Neuron (in vitro differentiated cells): ENCODE measurements at regions not wholly inside any gene's neighbourhood (a gene's known extent, or its start where the extent isn't known, plus 50 kb on each side); places are given as distances from the start of the nearest gene placed in this dataset.
"Not testable (repeated sequence)": the region's sequence is repeated elsewhere in the genome, so short reads cannot be mapped to it uniquely, and the experiment has no call there.

Source experiments
- H2AFZ ChIP-seq: one replicate; pipeline ENCODE4 v1.6.1; 2013; ENCODE audit warnings: low read depth, mild to moderate bottlenecking, inconsistent platforms, low read length, moderate library complexity
- H3K27me3 ChIP-seq: one replicate; pipeline ENCODE4 v1.6.1; 2013; ENCODE audit warnings: low read length; ENCODE audit not compliant: insufficient read depth
- H3K36me3 ChIP-seq: one replicate; pipeline ENCODE4 v1.6.1; 2013; ENCODE audit warnings: low read length; ENCODE audit not compliant: insufficient read depth
- H3K4me1 ChIP-seq: one replicate; pipeline ENCODE4 v1.6.1; 2013; ENCODE audit warnings: low read length; ENCODE audit not compliant: insufficient read depth
- H3K4me3 ChIP-seq: 2 replicates; pipeline ENCODE4 v1.5.1; 2013; ENCODE audit warnings: mild to moderate bottlenecking, low read length, moderate library complexity
- H3K9me3 ChIP-seq: one replicate; pipeline ENCODE4 v1.6.1; 2013; ENCODE audit warnings: low read length

DNA sequence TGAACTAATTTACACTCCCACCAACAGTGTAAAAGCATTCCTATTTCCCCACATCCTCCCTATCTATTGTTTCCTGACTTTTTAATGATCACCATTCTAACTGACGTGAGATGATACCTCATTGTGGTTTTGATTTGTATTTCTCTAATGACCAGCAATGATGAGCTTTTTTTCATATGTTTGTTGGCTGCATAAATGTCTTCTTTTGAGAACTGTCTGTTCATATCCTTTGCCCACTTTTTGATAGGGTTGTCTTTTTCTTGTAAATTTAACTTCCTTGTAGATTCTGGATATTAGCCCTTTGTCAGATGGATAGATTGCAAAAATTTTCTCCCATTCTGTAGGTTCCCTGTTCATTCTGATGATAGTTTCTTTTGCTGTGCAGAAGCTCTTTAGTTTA is 251.3 kb downstream of the PTGER3 start:
- H3K9me3 ChIP-seq, H3K4me1 ChIP-seq, H3K4me3 ChIP-seq, H3K27me3 ChIP-seq, H2AFZ ChIP-seq, H3K36me3 ChIP-seq: not testable (repeated sequence)

DNA sequence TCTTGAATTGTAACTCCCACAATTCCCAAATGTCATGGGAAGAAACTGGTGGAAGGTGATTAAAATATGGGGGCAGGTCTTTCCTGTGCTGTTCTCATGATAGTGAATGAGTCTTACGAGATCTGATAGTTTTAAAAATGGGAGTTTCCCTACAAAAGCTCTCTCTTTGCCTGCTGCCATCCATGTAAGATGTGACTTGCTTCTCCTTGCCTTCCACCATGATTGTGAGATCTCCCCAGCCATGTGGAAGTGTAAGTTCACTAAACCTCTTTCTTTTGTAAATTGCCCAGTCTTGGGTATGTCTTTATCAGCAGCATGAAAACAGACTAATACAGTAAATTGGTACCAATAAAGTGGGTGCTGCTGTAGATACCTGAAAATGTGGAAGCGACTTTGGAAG is 245.0 kb downstream of the PTGER3 start:
- not testable (repeated sequence) for H3K4me3 ChIP-seq, H3K36me3 ChIP-seq, H2AFZ ChIP-seq, H3K4me1 ChIP-seq, H3K9me3 ChIP-seq, H3K27me3 ChIP-seq

DNA sequence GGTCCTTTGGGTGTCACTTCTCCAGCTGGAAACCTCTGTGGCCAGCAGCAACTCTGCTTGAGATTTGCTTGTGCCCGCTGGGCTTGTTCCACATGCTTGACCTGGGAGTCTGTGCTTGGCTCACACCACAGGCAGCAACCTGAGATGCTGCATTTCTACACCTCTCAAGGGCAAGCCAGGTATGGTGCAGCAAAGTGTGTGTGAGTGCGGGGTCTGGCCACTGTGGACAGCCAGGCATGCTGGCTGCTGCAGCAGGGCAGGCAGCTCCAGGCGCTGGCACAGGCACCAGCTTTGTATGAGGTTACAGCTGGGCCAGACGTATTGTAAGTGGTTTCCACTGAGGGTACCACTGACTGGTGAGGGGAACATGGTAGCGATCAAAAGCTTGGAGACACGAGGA is 242.0 kb downstream of the PTGER3 start:
- no peaks in the 10 kb centered on the region for H3K36me3 ChIP-seq
- H3K4me1 ChIP-seq = no peaks in the 10 kb centered on the region
- no peak overlapping the region for H2AFZ ChIP-seq
- no peaks in the 10 kb centered on the region for H3K9me3 ChIP-seq
- no peak overlapping the region for H3K4me3 ChIP-seq
- no peaks in the 10 kb centered on the region for H3K27me3 ChIP-seq

DNA sequence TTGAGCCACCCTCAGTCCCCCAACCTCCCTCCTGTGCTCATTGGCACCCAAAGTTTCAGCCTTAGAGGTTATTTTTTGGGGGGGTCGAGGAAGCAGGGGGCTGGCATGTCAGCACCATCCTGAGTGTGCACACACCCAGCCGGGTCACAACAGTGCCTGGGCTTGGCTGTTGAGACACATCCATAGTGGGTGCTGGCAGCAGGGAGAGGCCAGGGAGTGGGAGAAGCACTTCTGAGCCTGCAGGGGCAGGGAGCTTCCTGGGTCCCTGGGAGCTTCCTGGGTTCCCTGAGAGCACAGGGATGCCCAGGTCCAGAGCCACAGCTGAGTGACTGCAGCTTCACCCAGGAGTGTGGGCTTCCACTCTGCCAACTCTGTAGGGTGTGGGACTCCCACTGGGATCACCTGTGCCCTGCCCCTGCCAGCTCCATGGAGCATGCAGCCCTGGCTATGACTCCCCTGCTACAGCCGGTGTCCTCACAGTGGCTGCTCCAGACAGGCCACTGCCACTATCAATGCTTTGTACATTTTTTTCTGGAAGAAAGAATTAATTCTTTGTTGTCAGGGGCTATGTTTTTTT is 240.4 kb downstream of the PTGER3 start:
- H3K4me1 ChIP-seq = no peaks in the 10 kb centered on the region
- H3K27me3 ChIP-seq = no peaks in the 10 kb centered on the region
- no peaks in the 10 kb centered on the region for H3K9me3 ChIP-seq
- no peaks in the 10 kb centered on the region for H3K36me3 ChIP-seq
- H2AFZ ChIP-seq = no peak overlapping the region
- H3K4me3 ChIP-seq = no peak overlapping the region

DNA sequence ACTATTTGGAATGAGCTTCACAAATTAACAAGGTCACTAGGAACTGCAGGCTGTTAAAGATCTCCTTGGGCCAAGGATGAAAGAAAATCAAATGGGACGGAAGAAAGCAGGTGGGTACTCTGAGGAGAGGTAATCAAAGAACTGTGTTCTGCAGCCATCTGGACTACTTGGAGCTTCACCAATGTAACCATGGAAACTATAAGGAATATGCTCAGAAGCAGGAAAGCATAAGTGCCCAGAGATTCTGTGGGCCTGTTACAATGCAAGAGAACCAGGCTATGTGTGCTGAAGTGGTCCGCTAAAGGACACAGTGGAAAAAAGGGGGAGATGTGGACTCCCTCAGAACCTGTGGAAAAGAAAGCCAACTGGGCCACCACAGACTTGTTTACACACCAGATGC is 238.5 kb downstream of the PTGER3 start:
- Histone ChIP-seq H3K4me3 (no peak overlapping the region), H3K4me1 (no peaks in the 10 kb centered on the region), H2AFZ (no peak overlapping the region), H3K27me3 (no peaks in the 10 kb centered on the region), H3K36me3 (no peaks in the 10 kb centered on the region), H3K9me3 (no peaks in the 10 kb centered on the region)

DNA sequence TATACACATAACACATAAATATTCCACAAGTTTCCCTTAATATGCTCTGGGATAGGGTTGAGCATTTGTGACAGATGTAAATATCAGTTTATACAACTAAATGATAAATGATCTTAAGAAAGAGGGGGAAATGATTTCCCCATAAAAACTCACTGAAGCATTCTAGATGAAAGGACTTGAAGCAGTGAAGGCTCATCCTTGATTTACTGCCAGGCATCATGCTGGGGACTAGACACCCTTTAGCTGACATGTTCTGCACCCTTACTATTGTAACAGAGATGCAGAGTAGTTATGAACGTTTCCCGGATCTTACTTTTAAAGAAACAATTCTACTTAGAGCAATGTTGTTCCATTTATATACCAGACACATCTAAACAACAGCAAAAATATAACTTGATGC is 235.8 kb downstream of the PTGER3 start:
- Histone ChIP-seq H3K9me3 (no peaks in the 10 kb centered on the region), H3K4me3 (no peak overlapping the region), H2AFZ (no peak overlapping the region), H3K4me1 (no peaks in the 10 kb centered on the region), H3K36me3 (no peaks in the 10 kb centered on the region), H3K27me3 (no peaks in the 10 kb centered on the region)

DNA sequence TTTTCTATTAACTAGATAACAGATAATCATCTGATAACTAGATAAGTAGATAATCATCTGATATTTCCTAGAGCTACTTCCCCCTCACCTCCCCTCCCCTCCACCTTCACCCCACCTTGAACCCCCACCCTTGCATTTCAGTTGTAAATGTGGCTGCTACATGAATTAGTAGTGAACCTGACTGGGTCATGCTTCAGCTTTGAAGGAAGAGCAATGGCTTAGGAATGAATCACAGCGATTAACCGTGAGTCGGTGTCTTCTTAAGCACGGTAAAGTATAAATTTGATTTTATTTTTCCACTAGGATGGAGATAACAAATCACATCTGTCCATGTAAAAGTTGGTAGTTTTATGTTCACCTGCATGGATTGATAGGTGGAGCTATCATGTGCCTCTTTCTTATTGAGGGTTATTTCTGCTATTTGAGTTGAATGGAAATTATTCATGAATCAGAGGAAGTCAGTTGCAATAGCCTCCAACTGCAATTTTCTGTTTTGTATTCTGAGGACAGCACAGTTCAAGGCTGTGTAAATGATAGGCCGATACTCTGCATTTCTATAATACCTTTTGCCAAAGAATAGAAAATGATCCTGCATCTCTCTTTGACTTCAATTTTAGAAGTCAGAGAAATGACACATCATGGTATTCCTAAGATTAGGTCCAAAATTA is 235.0 kb downstream of the PTGER3 start:
- no peak overlapping the region for H2AFZ ChIP-seq
- no peaks in the 10 kb centered on the region for H3K36me3 ChIP-seq
- no peaks in the 10 kb centered on the region for H3K27me3 ChIP-seq
- no peak overlapping the region for H3K4me3 ChIP-seq
- H3K4me1 ChIP-seq = no peaks in the 10 kb centered on the region
- no peaks in the 10 kb centered on the region for H3K9me3 ChIP-seq

DNA sequence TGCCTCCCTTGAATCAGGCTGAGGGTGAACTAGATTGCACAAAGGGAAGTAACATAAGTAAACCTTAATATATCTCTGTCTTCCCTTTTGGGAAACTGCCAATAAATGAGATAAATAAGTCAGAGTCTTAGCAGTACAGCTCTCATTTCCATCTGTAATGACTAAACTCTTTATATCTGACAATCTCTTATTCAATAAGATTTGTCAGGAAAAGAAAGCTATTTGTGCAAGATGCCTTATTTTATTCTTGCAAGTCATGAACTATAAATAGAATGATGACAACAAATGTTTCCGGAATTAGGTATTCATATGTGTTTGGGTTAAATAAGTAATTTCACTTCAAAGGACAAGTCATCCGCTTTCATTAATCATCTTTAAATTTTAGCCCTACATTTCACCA is 229.2 kb downstream of the PTGER3 start:
- Histone ChIP-seq H3K27me3 (no peaks in the 10 kb centered on the region), H3K4me3 (no peak overlapping the region), H3K9me3 (no peaks in the 10 kb centered on the region), H3K4me1 (no peaks in the 10 kb centered on the region), H3K36me3 (no peaks in the 10 kb centered on the region), H2AFZ (no peak overlapping the region)

DNA sequence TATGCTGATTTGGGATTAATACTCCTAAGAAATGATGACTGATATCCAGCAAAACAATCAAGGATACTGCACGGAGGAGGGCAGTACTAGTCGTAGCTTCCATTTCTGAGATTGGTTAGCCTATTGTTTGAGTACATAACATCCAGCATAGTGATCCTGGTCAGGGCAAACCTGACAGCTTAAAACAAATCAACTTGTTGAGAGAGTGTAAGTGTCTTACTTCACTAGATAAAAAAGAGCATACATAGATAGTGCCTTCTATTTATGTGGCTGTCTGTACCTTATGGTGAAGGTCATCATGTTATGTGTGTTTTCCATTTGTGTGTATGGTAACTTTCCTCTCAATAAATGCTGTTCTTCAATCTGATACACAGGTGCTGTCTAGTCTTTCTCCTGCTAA is 228.4 kb downstream of the PTGER3 start:
- H3K4me1 ChIP-seq = no peaks in the 10 kb centered on the region
- H3K4me3 ChIP-seq = no peak overlapping the region
- no peaks in the 10 kb centered on the region for H3K27me3 ChIP-seq
- no peak overlapping the region for H2AFZ ChIP-seq
- no peaks in the 10 kb centered on the region for H3K9me3 ChIP-seq
- H3K36me3 ChIP-seq = no peaks in the 10 kb centered on the region

DNA sequence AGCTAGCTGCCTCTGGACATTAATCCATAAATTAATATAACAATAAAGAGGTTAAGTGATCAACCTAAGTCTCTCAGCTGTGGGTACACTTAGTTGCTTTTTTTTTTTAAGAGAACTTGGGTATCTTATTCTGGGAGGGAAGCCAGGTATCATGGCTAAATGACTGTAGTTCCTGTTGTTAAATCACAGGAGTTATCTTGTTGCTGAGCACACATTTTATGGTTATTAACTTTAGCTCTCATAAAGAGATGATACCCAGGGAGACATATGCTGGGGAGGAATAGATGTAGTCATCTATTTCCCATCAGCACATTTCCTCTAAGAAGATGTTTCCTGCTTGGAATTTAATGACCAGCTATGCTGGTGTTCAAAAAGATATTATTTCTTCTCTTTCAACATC is 227.8 kb downstream of the PTGER3 start:
- no peaks in the 10 kb centered on the region for H3K9me3 ChIP-seq
- no peak overlapping the region for H3K4me3 ChIP-seq
- no peak overlapping the region for H2AFZ ChIP-seq
- H3K27me3 ChIP-seq = no peaks in the 10 kb centered on the region
- H3K36me3 ChIP-seq = no peaks in the 10 kb centered on the region
- H3K4me1 ChIP-seq = no peaks in the 10 kb centered on the region

DNA sequence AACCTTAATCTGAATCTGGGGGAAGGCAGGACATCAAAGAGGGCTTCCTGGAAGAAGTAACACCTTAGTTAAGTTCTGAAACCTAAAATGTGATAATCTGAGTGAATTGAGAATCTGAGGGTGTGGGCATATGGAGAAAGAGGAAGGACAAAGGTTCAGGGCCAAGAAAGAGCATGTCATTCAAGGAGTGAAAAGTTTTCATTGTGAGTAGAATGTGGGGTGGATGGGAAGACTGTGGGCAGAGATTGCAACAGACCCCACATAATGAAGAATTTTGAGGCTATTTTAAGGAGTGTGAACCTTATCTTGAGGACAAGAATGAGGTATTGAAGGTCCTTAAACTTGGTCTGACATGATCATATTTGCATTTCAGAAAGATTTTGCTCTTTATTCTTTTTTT is 227.2 kb downstream of the PTGER3 start:
- H3K27me3 ChIP-seq = no peaks in the 10 kb centered on the region
- H2AFZ ChIP-seq = no peak overlapping the region
- H3K4me3 ChIP-seq = no peak overlapping the region
- no peaks in the 10 kb centered on the region for H3K9me3 ChIP-seq
- no peaks in the 10 kb centered on the region for H3K36me3 ChIP-seq
- H3K4me1 ChIP-seq = no peaks in the 10 kb centered on the region

DNA sequence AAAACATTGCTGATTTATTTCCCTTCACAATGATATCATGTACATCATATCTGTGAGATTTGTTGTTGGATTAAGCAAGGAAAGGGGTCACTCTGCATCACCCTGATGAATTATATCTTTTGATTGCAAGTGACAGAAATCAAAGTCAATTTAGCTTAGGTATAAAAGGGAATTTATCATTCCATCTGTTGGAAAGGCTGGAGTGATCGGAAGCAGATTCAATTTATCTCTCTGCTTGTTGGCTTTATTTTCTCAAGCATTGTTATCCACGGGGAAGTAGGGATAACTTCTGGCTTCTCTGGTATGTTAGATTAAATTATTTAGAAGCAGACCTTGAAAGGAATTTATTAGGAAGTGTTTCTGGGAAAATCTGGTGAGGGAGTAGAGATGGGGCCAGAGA is 226.6 kb downstream of the PTGER3 start:
- H3K36me3 ChIP-seq = no peaks in the 10 kb centered on the region
- no peaks in the 10 kb centered on the region for H3K4me1 ChIP-seq
- H3K4me3 ChIP-seq = no peak overlapping the region
- no peaks in the 10 kb centered on the region for H3K9me3 ChIP-seq
- H2AFZ ChIP-seq = no peak overlapping the region
- no peaks in the 10 kb centered on the region for H3K27me3 ChIP-seq

DNA sequence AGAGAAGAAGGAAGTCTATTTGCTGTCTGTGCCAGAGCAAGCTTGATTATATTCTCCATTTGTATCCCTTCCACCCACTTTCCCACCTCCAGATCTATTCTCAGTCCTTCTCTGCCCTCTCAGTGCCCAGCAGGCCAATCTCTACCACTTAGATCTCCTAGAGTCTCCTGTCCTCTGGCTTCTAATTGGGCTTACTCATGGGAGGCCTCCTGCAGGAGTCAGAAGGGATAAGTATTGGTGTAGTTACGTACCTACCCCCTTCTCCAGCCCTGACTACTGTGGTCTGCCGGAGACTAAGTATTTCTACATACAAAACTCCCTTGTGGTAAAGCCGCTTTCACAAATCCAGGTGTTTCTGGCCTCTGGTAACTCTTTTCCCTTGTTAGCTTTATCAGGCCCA is 221.2 kb downstream of the PTGER3 start:
- no peaks in the 10 kb centered on the region for H3K4me1 ChIP-seq
- no peaks in the 10 kb centered on the region for H3K9me3 ChIP-seq
- no peaks in the 10 kb centered on the region for H3K27me3 ChIP-seq
- H3K4me3 ChIP-seq = no peak overlapping the region
- H3K36me3 ChIP-seq = no peaks in the 10 kb centered on the region
- no peak overlapping the region for H2AFZ ChIP-seq

DNA sequence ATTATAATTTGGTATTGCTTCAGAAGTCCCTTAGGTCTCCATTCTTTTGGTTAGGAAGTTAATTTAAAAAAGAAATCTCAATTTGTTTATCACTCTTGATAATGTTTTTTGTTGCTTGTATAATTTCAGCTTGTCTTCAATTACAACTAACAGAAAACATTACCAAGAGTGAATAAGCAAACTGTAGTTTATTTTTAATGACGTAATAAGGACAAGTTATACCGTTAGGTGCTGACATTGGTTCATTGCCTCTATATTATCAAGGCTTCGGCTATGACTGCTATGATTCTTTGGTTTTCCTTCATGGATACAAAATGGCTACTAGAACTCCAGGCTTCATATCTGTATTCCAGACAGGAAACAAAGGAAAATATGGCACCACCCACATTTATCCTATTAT is 220.6 kb downstream of the PTGER3 start:
- Histone ChIP-seq H3K9me3 (no peaks in the 10 kb centered on the region), H3K4me1 (no peaks in the 10 kb centered on the region), H2AFZ (no peak overlapping the region), H3K4me3 (no peak overlapping the region), H3K36me3 (no peaks in the 10 kb centered on the region), H3K27me3 (no peaks in the 10 kb centered on the region)
